ENCODE measurements at regions not wholly inside any gene's neighbourhood (a gene's known extent, or its start where the extent isn't known, plus 50 kb on each side); places are given as distances from the start of the nearest gene placed in this dataset.

- TF ChIP-seq CTCF (IDR thresholded peaks at IDR 0.05) (no peak), ZFX (IDR thresholded peaks at IDR 0.05; ENCODE audit: borderline replicate concordance) (no peak)
Observed at GRCh38 chr12:60803147-60803546, 1207.3 kb downstream of the SLC16A7 start.

GRCh38 chr12:60805364-60805763 is 1209.5 kb downstream of the SLC16A7 start:
- TF ChIP-seq ZFX (IDR thresholded peaks at IDR 0.05; ENCODE audit: borderline replicate concordance) (no peak), CTCF (IDR thresholded peaks at IDR 0.05) (no peak)
- H3K27ac ChIP-seq = no peak overlapping the region

More at GRCh38 chr12:60803147-60803546, 1207.3 kb downstream of the SLC16A7 start:
- no peak overlapping the region for H3K27ac ChIP-seq

- TF ChIP-seq ZFX (IDR thresholded peaks at IDR 0.05; ENCODE audit: borderline replicate concordance) (no peak), CTCF (IDR thresholded peaks at IDR 0.05) (no peak)
- H3K27ac ChIP-seq = no peak overlapping the region
Observed at GRCh38 chr12:60819794-60820193, 1224.0 kb downstream of the SLC16A7 start.

GRCh38 chr12:60822580-60822979 is 1226.8 kb downstream of the SLC16A7 start:
- TF ChIP-seq ZFX (IDR thresholded peaks at IDR 0.05; ENCODE audit: borderline replicate concordance) (no peak), CTCF (IDR thresholded peaks at IDR 0.05) (no peak)
- H3K27ac ChIP-seq = no peak overlapping the region

GRCh38 chr12:60830381-60830780 is 1234.6 kb downstream of the SLC16A7 start:
- TF ChIP-seq ZFX (IDR thresholded peaks at IDR 0.05; ENCODE audit: borderline replicate concordance) (no peak), CTCF (IDR thresholded peaks at IDR 0.05) (no peak)
- H3K27ac ChIP-seq = no peak overlapping the region

GRCh38 chr12:60832290-60832689 is 1236.5 kb downstream of the SLC16A7 start:
- H3K27ac ChIP-seq = no peak overlapping the region
- TF ChIP-seq ZFX (IDR thresholded peaks at IDR 0.05; ENCODE audit: borderline replicate concordance) = no peak
- TF ChIP-seq CTCF (IDR thresholded peaks at IDR 0.05) = no peak

- H3K27ac ChIP-seq = no peak overlapping the region
- no peak for TF ChIP-seq ZFX (IDR thresholded peaks at IDR 0.05; ENCODE audit: borderline replicate concordance)
- no peak for TF ChIP-seq CTCF (IDR thresholded peaks at IDR 0.05)
Observed at GRCh38 chr12:60834372-60834771, 1238.5 kb downstream of the SLC16A7 start.

All from 22Rv1 (cell line).